GM21367 (cell line): ENCODE measurements at regions not wholly inside any gene's neighbourhood (a gene's known extent, or its start where the extent isn't known, plus 50 kb on each side); places are given as distances from the start of the nearest gene placed in this dataset.

ENCODE experiments used
- ATAC-seq: cut with Tn5 transposase; IDR thresholded peaks from one replicate; pipeline ENCODE4 v1.9.1; 2021; ENCODE audit not compliant: unreplicated experiment

DNA sequence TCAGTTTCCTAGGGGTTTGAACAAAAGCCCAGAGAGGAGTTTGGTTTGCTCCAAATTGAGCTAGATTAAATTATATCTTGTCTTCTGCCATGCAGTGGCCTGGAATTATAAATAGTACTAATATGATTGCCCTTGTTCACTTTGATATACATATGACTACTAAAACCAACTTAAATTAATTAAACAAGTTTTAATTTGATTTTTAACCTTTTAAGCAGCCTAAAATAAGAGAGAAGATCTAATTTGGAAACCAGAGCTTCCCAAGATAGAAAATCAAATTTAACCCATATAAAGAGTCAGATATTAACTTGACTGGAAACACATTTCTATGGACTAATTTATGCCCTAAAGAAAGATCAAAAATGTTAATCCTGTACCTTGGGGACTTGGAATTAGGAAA, 444.5 kb upstream of the SLC8A1 start:
- no peak for ATAC-seq

DNA sequence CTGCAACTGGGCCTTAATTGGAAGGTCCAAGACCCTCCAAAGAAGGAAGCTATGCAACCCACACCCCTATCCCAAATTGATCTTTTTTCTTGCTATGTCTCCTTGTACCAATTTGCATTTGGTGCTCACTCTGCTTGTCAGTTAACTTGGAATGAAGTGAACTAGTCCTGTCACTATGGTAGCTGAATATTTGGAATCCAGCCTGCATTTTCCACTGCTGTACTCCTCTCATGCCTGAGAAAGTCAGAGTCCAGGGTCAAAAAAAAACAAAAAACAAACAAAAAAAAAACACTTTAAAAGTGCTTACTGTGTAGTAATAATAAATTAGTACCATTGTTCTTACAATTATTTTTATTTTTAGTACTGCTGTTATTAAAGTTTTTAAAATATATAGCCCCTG, 462.8 kb upstream of the SLC8A1 start:
- ATAC-seq: no peak

DNA sequence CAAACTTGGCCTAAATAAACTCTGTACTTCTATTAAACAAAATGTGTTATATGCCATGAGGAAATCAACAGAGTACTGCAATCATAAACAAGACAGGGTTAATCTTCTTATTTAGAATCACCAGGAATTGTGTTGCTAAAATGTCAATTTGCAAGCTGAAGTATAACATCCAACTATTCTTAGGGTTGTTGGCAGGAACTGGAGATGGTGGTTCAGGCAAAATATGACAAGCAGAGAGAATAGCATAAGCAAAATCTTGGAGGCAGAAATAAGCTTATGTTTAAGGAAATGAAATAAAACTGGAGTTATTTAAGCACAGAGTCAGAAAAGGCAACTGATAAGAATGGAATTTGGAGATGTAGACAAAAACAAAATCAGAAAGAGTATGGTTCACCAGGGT, 463.8 kb upstream of the SLC8A1 start:
- no peak for ATAC-seq

DNA sequence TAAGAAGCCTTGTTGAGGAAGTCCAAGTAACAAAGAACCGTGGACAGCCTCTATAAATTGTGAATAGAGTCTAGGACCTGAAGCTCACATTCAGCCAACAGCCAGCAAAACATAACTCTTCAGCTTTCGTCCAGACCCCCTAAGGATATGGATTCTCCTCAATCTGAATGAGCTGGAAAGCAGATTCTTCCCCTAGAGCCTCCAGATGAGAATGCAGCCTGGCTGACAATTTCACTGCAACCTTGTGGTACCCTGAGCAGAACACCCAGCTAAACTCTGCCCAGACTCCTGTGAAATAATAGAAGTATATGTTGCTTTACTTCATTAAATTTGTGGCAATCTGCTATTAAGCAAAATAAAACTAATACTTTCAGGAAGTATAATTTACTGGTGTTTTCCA, 483.5 kb upstream of the SLC8A1 start:
- no peak for ATAC-seq

DNA sequence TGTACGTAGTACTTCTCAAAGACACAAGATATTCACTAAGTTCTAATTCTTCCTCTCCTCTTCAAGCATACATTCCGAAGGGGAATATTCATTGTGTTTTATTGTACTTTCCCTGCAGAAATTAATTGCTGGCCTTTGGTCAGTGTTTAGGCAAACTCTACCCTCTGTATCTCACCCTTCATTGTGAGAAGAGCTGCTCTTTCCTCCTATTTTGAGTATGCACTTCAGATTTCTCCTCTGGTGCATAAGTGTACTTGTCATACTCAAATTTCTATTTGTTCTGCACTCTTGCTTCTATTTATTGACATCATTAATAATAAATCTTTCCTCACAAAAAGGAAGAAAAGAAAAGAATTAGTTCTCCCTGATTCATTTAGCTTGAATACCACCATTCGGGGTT, 485.4 kb upstream of the SLC8A1 start:
- no peak for ATAC-seq

DNA sequence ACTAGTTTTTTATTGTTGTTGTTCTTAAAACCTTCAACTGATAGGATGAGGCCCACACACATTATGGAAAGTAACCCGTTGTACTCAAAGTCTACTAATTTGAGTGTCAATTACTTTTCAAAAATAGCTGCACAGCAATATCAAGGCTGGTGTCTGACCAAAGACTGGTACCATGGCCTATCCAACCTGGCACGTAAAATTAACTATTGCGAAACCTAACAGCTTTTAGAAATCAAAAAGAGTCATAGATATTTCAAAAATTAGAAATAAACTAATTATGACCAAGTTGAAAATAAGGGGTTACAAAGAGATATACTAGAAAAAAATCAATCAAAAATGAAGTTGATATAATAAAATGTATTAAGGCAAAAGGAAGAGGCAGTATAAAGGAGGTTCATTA, 501.5 kb upstream of the SLC8A1 start:
- no peak for ATAC-seq

DNA sequence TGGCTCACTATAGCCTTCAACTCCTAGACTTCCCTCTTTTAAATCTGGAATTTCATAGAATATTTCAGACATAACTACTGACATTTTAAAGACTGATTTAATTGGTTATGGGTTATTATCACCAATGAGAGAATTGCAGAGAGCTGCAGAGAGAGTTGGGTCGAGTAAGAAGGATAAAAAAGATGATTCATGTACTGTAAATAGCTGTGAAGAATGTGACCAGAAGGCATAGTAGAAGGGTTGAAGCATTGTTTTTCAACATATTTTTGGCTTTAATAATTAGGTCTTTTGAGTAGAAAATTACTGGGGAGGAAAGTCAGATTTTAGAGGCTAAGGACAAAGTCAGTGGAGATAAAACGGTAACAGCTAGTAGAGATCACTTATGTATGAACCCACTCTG, 503.2 kb upstream of the SLC8A1 start:
- ATAC-seq: no peak

DNA sequence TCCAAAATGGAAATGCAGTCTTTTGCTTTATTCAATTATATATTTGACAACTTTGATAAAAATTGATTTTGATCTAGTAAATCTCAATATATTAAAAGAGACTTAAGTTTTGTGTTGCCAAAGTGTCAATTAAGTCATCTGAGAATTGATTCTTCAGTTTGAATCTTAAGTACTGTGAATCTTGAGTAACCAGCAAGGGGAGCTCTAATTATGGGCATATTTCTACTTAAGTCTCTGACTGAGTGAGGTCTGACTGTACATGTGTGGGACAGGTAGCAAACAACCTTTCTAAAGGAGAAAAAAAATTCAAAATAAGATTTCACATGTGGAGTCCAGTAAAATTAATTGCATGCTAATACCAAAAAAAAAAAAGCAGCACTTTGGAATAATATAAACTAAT, 503.7 kb upstream of the SLC8A1 start:
- ATAC-seq: no peak

DNA sequence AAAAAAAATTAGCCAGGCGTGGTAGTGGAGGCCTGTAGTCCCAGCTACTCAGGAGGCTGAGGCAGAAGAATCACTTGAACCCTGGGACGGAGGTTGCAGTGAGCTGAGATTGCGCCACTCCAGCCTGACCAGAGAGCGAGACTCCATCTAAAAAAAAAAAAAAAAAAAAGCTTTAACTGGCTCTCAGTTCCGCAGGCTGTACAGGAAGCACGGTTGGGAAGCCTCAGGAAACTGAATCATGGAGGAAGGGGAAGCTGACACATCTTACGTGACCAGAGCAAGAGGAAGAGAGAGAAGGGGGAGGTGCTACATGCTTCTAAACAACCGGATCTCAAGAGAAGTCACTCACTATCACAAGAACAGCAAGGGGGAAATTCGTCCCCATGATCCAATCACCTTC, 505.6 kb upstream of the SLC8A1 start:
- no peak for ATAC-seq

DNA sequence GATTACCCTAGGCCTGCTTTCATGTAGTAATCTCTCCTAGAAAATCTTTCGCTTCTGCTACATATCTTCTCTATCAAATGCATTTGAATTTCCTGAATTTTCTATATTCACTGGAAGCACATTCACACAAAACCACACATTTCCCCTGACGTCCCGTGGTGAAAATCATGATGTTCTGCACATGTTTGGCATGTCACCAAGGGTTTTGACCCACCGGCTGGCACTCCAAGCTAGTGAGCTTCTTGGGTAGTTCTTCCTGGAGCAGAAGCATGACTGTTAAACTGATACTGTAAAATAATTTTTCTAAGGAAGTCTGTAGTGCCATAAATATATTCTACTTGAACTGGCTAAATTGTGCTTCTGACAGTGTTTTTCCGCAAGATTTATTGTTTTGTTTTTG, 510.1 kb upstream of the SLC8A1 start:
- ATAC-seq: no peak

DNA sequence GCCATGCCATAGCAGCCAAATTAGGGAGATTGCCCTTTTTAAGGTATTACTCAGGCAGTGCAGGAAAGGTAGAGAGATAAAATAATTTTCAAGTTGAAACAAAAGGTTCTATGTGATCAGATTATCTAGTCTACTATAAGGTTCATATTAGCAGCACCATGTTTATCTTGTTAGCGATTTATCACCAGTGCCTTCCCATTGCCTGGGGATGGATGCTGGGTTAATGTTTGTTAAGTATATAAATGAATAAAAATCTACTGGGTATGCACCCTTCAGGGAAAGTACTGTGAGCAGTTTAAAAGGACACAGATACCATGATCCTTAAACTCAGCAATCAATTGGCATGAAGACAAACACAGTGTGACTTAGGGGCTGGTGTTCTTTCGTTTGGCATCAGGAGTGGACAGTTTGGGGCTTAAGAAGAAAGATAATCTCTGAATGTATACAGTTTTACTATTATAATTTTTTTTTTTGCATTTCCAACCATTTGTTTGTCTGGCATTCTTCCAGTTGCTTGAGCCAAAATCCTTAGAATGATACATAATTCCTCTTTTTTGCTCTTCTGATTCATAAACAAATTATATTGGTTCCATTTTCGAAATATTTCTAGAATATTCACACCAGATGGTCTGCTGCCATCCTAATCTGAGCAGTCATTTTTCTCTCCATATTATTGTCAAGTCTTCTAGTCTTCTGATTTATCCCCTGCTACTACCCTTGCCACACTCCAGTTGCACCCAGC, 512.8 kb upstream of the SLC8A1 start:
- ATAC-seq: no peak

DNA sequence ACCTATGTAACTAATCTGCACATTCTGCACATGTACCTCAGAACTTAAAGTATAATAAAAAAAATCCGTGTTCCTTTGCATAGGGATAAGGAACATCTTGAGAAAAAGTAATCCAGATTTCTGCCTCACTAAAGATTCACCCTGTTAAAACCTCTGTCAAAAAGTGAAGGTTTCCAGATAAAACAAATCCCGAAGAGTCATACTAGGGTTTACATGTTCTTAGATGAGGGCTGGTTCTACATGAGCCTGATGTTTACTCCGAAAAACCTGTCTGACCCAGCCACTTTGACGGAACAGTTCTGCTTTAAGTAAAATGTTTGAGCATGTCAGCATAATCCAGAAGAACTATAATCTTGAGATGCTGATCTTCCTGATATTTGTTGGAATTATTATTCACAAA, 515.6 kb upstream of the SLC8A1 start:
- ATAC-seq: no peak

DNA sequence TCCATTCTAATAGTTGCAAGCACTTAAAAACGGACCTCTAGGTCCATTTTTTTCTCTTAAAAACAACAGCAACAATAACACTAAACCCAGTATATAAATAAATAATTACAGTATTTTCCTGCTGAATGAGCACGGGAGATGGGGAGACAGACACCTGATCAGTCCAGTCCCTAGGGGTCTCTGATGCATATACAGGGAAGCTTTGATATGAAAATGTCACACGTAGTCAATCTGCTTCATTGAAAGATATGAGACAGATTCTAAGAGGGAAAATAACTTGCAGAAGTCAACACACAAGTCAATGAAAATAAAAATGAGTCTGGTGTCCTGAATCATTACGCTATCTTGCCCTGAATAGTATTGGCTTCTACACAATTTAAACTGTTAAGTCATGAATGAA, 523.3 kb upstream of the SLC8A1 start:
- ATAC-seq: no peak

DNA sequence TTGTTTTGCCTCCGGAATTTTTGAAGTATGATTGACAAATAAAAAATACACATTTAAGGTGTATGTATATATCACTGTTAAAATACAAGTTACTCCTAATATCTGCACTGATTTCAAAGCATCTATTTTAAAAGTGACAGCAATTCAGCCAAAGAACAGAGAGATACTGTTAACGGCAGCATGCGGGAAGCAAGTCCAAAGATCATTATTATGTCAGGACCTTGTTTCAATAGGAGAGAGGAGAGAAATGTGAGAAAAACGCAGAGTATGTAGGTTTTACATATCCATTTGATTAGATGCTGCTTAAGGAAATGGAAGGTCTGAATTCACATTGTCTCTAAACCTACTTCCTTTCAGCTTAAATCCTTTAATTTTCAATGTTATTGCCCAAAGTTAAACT, 545.5 kb upstream of the SLC8A1 start:
- no peak for ATAC-seq

DNA sequence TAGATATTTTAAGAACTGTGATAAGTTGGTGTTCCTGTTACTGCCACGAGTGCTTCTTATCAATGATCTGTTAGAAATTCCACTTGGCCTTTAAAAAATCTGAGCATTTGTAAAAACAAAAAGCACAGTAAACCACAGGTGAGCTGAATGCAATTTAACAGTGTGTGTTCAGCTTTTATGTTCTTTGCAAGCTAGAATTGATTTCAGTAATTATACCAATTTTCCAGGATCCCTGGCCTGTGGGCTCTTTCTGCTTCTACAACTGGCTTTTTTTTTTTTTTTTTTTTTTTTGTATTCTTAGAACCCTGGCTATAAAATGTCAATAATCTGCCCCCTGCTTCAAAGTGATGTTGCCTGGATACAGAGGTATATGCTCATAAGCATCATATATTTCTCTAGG, 548.5 kb upstream of the SLC8A1 start:
- ATAC-seq: no peak

DNA sequence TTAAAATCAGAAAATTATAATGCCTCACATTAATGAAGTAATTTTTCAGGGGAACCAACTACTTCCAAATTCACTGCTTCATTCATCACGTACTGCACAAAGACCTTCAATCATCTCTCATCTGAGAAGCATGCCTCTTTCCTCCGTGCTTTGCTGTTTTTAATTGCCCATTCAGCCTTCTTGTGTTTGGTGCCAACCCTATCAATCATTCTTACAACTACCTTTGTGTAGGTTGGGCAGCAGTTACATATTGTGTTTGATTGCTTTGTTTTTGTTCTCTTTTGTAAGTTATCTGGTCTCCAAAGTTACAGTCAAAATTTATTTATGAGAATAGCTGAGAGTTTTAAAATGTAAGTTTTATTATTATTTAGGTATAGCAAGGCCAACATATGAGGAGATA, 549.0 kb upstream of the SLC8A1 start:
- ATAC-seq: no peak

DNA sequence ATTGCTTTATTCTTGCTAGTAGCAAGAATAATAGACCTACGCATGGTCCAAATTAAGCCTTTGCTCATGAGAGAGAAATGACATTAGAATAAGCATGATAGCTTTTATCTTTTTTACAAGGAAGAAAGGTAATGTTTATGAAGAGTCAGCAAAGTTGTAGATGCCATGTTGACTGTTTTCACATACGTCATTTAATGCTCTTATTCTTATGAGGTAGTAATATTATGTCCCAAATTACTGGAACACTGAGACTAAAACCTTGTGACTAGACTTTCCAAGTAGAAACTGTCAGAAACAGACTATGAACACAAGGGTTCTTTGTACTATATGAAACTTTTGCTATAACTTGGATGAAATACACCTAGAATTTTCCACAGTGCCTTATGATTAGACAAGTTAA, 552.8 kb upstream of the SLC8A1 start:
- ATAC-seq: no peak

DNA sequence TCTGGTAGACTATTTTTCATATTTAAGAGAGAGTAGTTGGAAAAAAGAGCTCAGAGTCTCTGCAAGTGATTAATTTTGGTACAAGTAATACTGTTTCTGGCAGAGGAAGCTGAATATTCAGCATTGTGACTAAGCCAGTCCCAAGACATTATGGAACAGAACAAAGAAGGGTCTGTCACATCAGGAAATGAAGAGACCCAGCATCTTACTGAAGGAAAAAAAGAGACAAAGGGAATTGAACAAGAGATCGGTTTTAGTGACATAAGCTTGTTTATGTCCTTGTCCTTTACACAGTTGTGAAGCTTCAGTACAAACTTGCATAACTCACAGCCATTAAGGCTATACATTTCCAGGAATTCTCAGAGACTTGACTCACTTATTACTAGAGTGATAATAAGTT, 568.5 kb upstream of the SLC8A1 start:
- ATAC-seq: no peak

DNA sequence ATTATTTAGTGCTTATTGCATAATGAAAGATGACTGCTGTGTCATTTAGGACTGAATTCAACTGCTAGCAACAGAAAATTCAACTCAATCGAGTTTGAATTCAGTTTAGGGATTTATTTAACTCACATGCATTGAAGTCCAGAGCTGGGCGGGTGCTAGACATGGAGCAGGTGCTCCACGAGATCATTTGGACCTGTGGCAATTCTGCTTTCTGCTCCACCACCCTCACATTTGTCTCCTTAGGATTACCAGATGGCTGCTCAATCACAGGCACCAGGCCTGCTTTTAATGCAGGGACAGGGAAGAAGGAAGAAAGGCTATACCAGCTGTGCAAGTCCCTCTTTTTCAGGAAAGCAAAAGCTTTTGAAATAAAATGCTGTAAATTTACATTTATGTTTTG, 572.9 kb upstream of the SLC8A1 start:
- ATAC-seq: no peak

DNA sequence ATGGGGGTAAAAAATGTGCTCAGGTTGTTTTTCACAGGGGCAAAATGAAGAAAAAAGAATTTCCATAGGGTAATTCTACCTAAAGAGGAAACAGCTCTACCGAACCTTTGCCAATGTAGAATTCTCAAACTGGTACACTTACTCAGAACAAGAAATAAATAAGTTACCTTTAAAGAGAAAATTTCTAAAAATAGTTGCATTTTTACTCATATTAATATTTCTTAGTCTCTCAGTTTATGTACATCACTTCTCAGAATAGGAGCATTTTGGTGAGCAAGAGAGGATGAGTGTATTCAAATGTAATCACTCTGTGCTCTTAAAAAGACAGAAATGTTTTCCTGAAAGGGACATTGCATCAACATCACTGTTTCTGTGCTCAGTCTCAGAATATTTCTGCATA, 574.7 kb upstream of the SLC8A1 start:
- ATAC-seq: no peak

DNA sequence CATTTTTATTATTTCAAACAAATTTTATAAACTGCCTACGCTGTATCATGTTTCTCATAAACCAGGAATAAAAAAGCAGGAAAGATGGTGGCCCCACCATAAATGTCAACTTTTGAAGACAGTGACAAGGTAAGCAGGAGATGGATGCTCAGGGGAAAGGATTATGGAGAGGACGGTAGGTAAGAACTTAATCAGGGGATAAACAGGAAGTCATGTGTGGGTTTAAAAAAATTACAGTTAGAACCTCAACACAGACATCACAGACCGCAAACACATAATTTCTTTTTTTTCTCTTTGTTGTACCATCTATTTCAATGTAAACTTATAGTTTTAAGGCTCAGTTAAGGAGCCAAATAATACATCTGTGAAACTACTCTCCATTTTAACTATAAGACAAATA, 575.2 kb upstream of the SLC8A1 start:
- ATAC-seq: no peak

DNA sequence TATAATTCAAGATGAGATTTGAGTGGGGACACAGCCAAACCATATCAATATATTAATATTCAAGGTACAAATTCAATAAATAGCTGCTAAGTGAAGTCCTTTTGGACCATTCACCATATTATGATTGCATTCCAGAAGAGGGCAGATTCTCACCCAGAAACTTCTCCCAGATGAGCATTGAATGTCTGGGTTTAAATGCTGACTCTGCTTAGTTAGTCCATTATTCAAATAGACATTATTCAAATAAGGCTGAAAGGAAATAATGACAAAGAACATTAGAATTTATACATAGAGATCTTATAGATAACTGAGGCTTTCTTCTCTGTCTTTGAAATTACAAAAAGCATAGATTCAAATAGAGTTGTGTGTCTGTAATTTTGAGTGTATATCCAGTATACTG, 579.4 kb upstream of the SLC8A1 start:
- no peak for ATAC-seq

DNA sequence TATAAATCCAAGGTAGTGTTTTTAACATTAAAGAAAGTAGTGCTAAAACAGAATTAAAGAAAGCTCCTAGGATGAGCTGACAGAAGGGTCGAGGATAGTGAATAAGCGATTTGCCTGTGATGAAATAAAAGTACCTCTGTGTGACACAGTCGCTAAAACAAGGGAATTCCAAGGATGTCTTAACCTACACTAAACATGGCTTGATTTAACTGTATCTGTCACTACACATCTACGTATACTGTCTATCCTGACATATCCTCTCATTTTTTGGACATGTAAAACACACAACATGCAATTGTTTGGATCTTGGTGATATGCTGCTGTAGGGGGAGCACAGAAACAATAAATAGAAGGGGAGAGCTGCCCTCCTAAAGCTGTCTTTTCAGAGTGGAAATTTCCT, 580.8 kb upstream of the SLC8A1 start:
- no peak for ATAC-seq

DNA sequence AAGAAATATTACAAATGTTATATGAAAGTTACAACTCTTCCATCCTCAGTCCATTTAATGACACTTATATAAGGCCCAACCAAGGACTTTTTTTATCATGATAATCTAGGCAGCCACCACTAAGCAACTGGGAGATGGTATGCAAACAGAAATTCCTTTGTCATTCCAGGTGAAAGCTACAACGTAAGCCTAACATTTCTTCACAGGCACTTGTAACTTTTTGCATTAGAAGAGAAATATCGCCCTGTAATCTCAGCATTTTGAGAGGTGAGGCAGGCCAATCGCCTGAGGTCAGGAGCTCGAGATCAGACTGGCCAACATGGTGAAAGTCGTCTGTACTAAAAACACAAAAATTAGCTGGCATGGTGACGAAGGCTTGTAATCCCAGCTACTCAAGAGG, 581.2 kb upstream of the SLC8A1 start:
- ATAC-seq: no peak
